GM12892 (cell line): ENCODE measurements at regions not wholly inside any gene's neighbourhood (a gene's known extent, or its start where the extent isn't known, plus 50 kb on each side); places are given as distances from the start of the nearest gene placed in this dataset.

Experiments
- POLR2A ChIP-seq: IDR thresholded peaks from 2 replicates; pipeline ENCODE4 v1.6.1; 2011; ENCODE audit warnings: low read depth, low read length, control low read depth
- POLR2AphosphoS5 ChIP-seq: IDR thresholded peaks from 2 replicates; pipeline ENCODE4 v1.6.1; 2011; ENCODE audit warnings: low read depth, low read length, control low read depth
- TAF1 ChIP-seq: IDR thresholded peaks from 2 replicates; pipeline ENCODE4 v1.6.1; 2011; ENCODE audit warnings: low read depth, mild to moderate bottlenecking, control low read depth, low read length, borderline replicate concordance

GRCh38 chr2:21250673-21251072 lies 126.9 kb downstream of the TDRD15 start:
- TF ChIP-seq POLR2AphosphoS5 (no peak), POLR2A (no peak), TAF1 (no peak)
